Caki2 (cell line): ENCODE measurements at regions not wholly inside any gene's neighbourhood (a gene's known extent, or its start where the extent isn't known, plus 50 kb on each side); places are given as distances from the start of the nearest gene placed in this dataset.
A peak's percentile ranks its signal among the peaks of the same experiment; 100 is the strongest.

ENCODE experiments used
- DNase-seq: peaks from one replicate; pipeline ENCODE4 v3.0.0-alpha.2; 2015; ENCODE audit warnings: low read depth
- in situ Hi-C: cut with HindIII; loops from 2 replicates; pipeline ENCODE4 v1.10.0; 2016; ENCODE audit warnings: low sequenced_read_pairs, low pct_unique_long_range_greater_than_20kb, mixed read lengths

GRCh38 chr15:46713045-46713444 is 1004.3 kb upstream of the SEMA6D start:
- in situ Hi-C loops, result no loop called here

DNA sequence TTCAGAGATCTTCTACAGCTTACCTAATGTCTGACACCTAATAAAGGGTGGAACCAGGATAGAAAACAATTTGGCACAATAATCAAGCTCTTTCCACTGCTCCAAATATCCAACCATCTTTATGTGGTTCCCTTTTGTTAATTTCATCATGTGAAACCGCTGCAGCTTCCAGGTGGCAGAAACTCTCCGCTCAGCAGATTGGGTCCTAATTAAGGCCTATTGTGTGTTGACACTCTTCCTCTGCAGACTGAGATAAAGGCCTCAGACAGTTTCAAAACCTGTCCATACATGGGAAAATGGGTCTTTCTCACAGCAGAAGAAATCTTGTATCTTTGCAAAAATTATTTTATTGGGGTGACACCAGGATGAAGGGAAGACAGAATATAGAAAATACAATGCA is 1002.4 kb upstream of the SEMA6D start:
- no peak for DNase-seq
- in situ Hi-C loops, result no loop called here

More at GRCh38 chr15:46713045-46713444, 1004.3 kb upstream of the SEMA6D start:
- DNase-seq, result no peak

DNA sequence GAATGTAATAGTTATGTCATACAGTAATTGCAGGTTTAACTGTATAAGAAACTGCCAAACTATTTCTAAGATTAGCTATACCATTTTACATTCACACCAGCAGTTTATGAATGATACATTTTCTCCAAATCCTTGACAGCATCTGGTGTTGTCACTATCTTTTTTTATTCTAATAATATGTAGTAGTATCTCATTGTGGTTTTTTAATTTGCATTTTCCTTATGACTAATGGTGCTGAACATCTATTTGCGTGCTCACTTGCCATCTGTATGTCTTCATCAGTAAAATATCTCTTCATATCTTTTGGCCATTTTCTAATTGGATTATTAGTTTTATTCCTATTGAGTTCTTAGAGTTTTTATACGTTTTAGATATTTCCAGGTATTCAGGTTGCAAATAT is 994.0 kb upstream of the SEMA6D start:
- in situ Hi-C loops, result no loop called here
- DNase-seq, result no peak

- DNase-seq, result no peak
- in situ Hi-C loops, result no loop called here
Observed at GRCh38 chr15:46732060-46732459, 985.2 kb upstream of the SEMA6D start.

DNA sequence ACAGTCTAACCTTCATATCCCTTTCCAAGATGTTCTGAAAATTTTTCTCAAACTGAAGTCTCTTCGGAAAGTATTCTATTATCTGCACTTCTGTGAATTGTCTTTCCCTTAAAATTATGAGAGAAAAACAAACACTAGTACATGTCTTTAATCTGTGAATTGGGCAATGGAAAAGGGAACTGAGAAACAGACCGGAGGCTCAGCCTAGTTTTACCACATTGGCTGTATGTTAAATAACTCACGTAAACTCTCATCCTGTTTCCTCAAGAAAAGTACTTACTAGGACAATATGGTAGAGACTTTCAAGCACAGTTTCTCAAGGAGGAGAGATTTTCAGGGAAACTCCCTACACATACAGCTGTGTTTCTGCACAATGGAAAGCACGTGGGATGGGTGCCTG is 982.2 kb upstream of the SEMA6D start:
- in situ Hi-C loops, result no loop called here
- DNase-seq, result no peak

- no peak for DNase-seq
- in situ Hi-C loops, result no loop called here
Observed at GRCh38 chr15:46751303-46751702, 966.0 kb upstream of the SEMA6D start.

- in situ Hi-C loops, result no loop called here
- DNase-seq, result no peak
Observed at GRCh38 chr15:46753946-46754345, 963.4 kb upstream of the SEMA6D start.

GRCh38 chr15:46763091-46763490 is 954.2 kb upstream of the SEMA6D start:
- in situ Hi-C loops, result no loop called here

GRCh38 chr15:46764851-46765250 is 952.5 kb upstream of the SEMA6D start:
- DNase-seq, result no peak
- in situ Hi-C loops, result no loop called here

More at GRCh38 chr15:46763091-46763490, 954.2 kb upstream of the SEMA6D start:
- no peak for DNase-seq

DNA sequence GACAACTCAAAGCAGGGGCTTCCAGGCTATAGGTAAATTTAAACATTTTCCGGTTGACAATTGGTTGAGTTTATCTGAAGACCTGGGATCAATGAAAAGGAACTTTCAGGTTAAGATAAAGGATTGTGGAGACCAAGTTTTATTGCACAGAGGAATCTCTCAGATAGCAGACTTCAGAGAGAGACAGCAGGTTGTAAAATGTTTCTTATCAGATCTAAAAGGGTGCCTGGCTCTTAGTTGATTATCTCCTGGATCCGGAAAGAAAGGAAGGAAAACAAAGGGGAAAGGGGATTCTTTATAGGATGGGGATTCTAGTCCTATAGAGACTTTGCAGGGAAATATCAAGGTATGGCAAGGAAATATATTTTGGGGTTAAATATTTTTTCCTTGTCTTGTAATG is 951.3 kb upstream of the SEMA6D start:
- no peak for DNase-seq
- in situ Hi-C loops, result no loop called here

- DNase-seq, result no peak
- in situ Hi-C loops, result no loop called here
Observed at GRCh38 chr15:46768287-46768686, 949.0 kb upstream of the SEMA6D start.

DNA sequence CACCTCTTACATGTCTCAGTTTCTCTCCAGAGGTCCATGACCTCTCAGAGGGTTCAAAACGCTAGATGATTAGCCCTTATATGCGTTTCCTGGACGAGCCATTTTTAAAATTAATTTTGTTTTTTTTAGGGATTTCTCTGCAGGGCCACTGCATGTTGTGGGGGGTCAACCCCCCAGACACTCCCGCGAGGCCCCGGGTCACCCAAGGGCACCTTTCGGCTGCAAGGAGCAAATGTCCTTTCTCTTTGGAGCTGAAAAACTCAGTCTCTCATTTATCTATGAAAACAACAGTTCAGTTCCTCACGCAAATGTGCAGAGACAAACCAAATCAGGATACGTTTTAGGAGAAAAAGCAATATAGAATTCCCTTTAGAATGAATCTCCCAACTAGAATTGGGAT is 944.3 kb upstream of the SEMA6D start:
- in situ Hi-C loops, result no loop called here
- DNase-seq, result no peak

DNA sequence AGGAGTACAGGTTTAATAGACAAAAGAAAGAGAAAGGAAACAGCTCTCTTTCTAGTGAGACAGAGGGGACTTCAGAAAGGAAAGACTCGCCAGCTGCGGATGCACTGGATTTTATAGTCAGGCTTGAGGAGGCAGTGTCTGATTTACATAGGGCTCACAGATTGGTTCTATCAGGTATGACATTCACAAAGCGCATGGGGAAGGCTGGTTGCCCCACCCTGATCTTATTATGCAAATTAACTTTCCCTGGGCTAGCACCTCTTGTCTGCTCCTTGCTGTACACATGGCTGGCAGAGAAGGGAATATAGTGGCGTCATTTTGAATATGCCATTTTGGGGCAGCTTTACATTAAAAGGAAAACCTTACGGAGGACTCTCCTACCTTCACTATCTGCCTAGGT is 938.4 kb upstream of the SEMA6D start:
- no peak for DNase-seq
- in situ Hi-C loops, result no loop called here

- DNase-seq, result no peak
- in situ Hi-C loops, result no loop called here
Observed at GRCh38 chr15:46786590-46787285, 930.6 kb upstream of the SEMA6D start.

GRCh38 chr15:46795685-46796084 is 921.6 kb upstream of the SEMA6D start:
- in situ Hi-C loops, result no loop called here
- DNase-seq, result no peak

- in situ Hi-C loops, result no loop called here
- no peak for DNase-seq
Observed at GRCh38 chr15:46808834-46809233, 908.5 kb upstream of the SEMA6D start.

- in situ Hi-C loops, result no loop called here
- no peak for DNase-seq
Observed at GRCh38 chr15:46815240-46815639, 902.1 kb upstream of the SEMA6D start.

DNA sequence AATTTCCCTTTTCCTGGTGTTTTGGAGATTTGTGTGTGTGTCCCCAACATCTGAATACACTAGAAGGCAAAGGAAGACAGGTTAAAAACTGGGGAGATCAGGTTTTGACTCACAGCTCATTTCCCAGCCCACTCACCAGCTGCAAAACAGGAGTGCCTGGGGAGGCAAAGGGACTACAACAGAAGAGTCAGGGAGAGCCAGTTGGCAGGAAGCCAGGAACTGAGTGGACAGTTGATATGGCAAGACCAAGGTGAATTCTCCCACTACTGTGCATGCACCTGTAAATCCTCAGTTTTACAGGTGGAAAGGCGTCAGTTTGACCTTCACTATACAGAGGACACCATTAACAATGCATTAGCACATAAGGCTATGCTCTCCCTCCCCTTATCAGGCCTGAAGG is 901.5 kb upstream of the SEMA6D start:
- in situ Hi-C loops, result no loop called here
- no peak for DNase-seq

- in situ Hi-C loops, result no loop called here
- DNase-seq, result peak; percentile 1
Observed at GRCh38 chr15:46848704-46849103, 868.6 kb upstream of the SEMA6D start.

- in situ Hi-C loops, result no loop called here
Observed at GRCh38 chr15:46853600-46853999, 863.7 kb upstream of the SEMA6D start.

More at GRCh38 chr15:46853600-46853999, 863.7 kb upstream of the SEMA6D start:
- DNase-seq, result no peak
